Colonic mucosa (tissue), 4 donors: ENCODE measurements at regions not wholly inside any gene's neighbourhood (a gene's known extent, or its start where the extent isn't known, plus 50 kb on each side); places are given as distances from the start of the nearest gene placed in this dataset.

ENCODE experiments used
- DNase-seq: peaks from one replicate; pipeline ENCODE4 v3.0.0-alpha.2; 2020
- H3K27ac ChIP-seq: fragments of 200-600 bp; one replicate; pipeline ENCODE4 v1.8.0; 2021
- H3K27me3 ChIP-seq: fragments of 200-600 bp; one replicate; pipeline ENCODE4 v1.8.0; 2021
- H3K36me3 ChIP-seq: fragments of 200-600 bp; one replicate; pipeline ENCODE4 v1.8.0; 2021
- H3K4me1 ChIP-seq: fragments of 200-600 bp; one replicate; pipeline ENCODE4 v1.8.0; 2021; ENCODE audit warnings: mild to moderate bottlenecking
- H3K4me3 ChIP-seq: fragments of 200-600 bp; one replicate; pipeline ENCODE4 v1.8.0; 2021
- H3K9ac ChIP-seq, 2 donors: one replicate each; pipeline ENCODE4 v1.7.0; 2013; ENCODE audit warnings: control low read depth in 2 of 2, low read depth in 2 of 2, low read length in 2 of 2
- H3K9me3 ChIP-seq: fragments of 200-600 bp; one replicate; pipeline ENCODE4 v1.8.0; 2021
- intact Hi-C: fragments of 100-400 bp; cut with DNase I; formaldehyde crosslinking; loops from one replicate; pipeline ENCODE4 v1.14.1; 2022
- TF ChIP-seq, protein P1 (sequence below): fragments of 200-600 bp; IDR thresholded peaks from one replicate; pipeline ENCODE4 v1.8.0; 2022; ENCODE audit warnings: antibody characterized with exemption, mild to moderate bottlenecking
- donor health status: healthy.
- donor health status: DM: no; HTN: no; CAD: no.
- donor health status: DM: no; HTN: no; CAD: no.

DNA sequence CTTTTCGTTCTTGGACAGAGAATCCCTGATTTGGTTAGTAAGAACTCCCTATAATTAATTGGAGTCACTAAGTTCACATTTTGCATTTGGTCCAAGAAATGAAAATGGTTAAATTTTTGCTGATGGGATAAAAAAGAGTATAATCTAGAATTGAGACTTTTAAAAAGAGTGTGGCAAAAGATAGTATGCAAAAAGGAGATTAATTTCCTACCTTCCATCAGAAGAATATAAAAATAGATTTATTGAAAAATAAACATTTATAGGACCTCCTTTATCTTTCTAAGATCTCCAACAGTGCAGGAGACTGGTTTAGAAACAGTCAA lies 105.5 kb upstream of the EEF1E1 start:
- no peak for DNase-seq
- Histone ChIP-seq H3K9me3 (no peaks in the 10 kb centered on the region), H3K4me3 (no peak overlapping the region), H3K4me1 (no peaks in the 10 kb centered on the region), H3K27me3 (no peaks in the 10 kb centered on the region), H3K36me3 (no peaks in the 10 kb centered on the region), H3K9ac (no peak overlapping the region), H3K27ac (no peak overlapping the region)
- TF ChIP-seq, protein P1, sequence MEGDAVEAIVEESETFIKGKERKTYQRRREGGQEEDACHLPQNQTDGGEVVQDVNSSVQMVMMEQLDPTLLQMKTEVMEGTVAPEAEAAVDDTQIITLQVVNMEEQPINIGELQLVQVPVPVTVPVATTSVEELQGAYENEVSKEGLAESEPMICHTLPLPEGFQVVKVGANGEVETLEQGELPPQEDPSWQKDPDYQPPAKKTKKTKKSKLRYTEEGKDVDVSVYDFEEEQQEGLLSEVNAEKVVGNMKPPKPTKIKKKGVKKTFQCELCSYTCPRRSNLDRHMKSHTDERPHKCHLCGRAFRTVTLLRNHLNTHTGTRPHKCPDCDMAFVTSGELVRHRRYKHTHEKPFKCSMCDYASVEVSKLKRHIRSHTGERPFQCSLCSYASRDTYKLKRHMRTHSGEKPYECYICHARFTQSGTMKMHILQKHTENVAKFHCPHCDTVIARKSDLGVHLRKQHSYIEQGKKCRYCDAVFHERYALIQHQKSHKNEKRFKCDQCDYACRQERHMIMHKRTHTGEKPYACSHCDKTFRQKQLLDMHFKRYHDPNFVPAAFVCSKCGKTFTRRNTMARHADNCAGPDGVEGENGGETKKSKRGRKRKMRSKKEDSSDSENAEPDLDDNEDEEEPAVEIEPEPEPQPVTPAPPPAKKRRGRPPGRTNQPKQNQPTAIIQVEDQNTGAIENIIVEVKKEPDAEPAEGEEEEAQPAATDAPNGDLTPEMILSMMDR, result no peak
- intact Hi-C loops, result no loop called here

DNA sequence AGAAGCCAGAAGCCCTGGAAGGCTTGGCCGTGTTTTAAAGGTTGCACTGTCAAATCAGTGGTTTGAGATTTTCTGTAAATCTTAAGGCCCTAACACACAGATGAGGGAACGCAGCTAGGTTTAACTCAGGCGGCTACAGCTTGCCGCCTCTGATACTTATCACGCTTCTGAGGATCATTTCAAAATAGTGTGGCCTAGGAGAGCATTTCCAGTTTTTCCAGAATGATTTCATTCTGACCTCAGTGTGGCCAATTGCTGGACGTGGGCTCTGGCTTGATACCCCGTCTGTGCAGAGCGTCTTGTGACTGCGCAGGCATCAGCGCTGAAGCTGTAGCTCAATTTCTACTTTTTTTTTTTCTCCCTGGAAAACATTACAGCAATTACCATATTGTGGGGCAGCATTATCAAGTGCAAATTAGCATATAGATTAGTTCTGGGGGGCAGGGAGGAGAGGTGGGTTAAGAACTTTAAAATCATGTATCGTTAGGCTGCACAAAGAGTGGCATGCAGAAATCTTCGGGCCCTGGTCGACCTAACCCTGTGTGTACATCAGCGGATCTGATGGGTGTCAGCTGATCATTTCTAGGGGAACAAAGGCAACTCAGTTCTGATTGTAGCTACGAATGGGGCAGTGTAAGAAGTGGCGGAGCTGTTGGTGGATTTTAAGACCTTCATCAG lies 105.0 kb upstream of the EEF1E1 start:
- H3K9ac ChIP-seq, result no peak overlapping the region
- TF ChIP-seq, protein P1, result no peak
- no peaks in the 10 kb centered on the region for H3K9me3 ChIP-seq
- no peaks in the 10 kb centered on the region for H3K4me1 ChIP-seq
- no peaks in the 10 kb centered on the region for H3K36me3 ChIP-seq
- intact Hi-C loops, result no loop called here
- H3K27ac ChIP-seq, result no peak overlapping the region
- no peak overlapping the region for H3K4me3 ChIP-seq
- no peak for DNase-seq
- H3K27me3 ChIP-seq, result no peaks in the 10 kb centered on the region

DNA sequence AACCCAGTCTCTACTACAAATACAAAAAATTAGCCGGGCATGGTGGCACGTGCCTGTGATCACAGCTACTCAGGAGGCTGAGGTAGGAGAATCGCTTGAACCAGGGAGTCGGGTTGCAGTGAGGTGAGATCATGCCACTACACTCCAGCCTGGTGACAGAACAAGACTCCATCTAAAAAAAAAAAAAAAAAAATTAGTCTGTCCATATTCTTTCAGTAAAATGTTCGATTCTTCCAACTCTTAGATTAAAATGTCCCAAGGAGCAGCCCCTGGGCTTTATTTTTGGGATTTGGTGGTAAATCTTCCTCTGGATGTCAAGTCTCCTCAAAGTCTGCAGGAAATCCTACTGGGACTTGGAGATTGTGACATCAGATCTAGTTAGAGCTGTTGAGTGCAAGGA lies 101.0 kb upstream of the EEF1E1 start:
- intact Hi-C loops, result no loop called here
- TF ChIP-seq, protein P1, result no peak
- no peak overlapping the region for H3K4me3 ChIP-seq
- H3K9me3 ChIP-seq, result no peaks in the 10 kb centered on the region
- no peaks in the 10 kb centered on the region for H3K27me3 ChIP-seq
- no peak overlapping the region for H3K9ac ChIP-seq
- no peaks in the 10 kb centered on the region for H3K4me1 ChIP-seq
- H3K27ac ChIP-seq, result no peak overlapping the region
- H3K36me3 ChIP-seq, result no peaks in the 10 kb centered on the region
- DNase-seq, result no peak

DNA sequence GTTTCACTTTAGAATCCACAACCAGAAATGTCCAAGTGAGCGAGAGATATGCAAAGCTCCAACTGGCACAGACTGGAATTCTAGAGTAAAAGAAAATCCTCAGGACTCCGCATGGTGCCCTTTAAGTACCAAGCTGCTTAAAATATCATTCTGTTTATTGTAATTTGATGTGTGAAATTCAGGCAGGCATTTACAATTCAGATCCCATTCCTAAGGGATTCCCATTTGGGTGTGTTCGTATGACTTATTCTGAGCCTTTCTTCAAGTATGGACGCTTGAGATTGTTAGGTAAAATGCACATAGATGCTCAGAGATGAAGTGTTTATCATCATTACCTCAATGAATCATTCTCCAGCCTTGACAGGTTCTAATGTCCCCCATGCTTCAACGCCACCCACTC lies 99.3 kb upstream of the EEF1E1 start:
- no peak for DNase-seq
- H3K27me3 ChIP-seq, result no peaks in the 10 kb centered on the region
- H3K4me1 ChIP-seq, result no peaks in the 10 kb centered on the region
- TF ChIP-seq, protein P1, result no peak
- H3K36me3 ChIP-seq, result no peaks in the 10 kb centered on the region
- intact Hi-C loops, result no loop called here
- H3K9ac ChIP-seq, result no peak overlapping the region
- no peak overlapping the region for H3K4me3 ChIP-seq
- no peak overlapping the region for H3K27ac ChIP-seq
- no peaks in the 10 kb centered on the region for H3K9me3 ChIP-seq

DNA sequence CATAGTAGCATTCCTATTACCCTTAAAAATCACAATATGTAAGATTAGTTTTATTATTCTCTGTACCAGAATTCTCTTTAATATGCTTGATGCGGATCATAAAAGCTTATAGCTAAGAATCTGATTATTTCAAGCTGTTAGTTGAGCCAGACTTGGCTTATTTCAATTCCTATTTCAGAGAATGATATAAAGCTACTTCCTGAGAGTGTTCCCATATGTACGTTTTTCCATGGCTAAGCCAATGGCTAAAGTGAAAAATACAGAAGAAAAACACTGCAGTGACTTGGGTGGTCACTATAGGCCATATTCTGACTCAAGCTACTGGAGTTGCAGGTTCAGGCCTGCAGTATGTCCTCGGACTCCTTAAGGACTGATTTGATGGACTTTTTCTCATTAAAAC lies 97.9 kb upstream of the EEF1E1 start:
- intact Hi-C loops, result no loop called here
- no peak overlapping the region for H3K9ac ChIP-seq
- no peaks in the 10 kb centered on the region for H3K4me1 ChIP-seq
- H3K4me3 ChIP-seq, result no peak overlapping the region
- DNase-seq, result no peak
- H3K27me3 ChIP-seq, result no peaks in the 10 kb centered on the region
- TF ChIP-seq, protein P1, result no peak
- no peaks in the 10 kb centered on the region for H3K36me3 ChIP-seq
- no peak overlapping the region for H3K27ac ChIP-seq
- no peaks in the 10 kb centered on the region for H3K9me3 ChIP-seq

DNA sequence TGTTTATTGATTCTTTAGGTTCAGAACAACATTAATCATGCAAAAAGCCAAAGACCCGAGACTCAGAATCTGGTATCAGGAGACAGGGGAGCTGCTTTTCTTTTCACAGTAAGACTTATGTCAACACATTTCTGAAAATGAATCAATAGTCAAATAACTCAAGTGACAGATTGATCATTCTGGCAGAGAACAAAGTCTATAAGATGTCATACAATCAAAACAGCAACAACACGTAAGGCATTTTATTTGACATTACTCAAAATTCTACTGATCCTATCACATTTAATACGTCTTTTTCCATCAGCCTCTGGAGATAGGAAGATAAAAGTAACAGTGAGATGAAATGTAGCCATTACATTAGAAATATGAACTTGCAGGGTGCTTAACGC lies 93.4 kb upstream of the EEF1E1 start:
- Histone ChIP-seq H3K27ac (no peak overlapping the region), H3K9ac (no peak overlapping the region), H3K36me3 (no peaks in the 10 kb centered on the region), H3K9me3 (no peaks in the 10 kb centered on the region), H3K4me3 (no peak overlapping the region), H3K27me3 (no peaks in the 10 kb centered on the region), H3K4me1 (no peaks in the 10 kb centered on the region)
- DNase-seq, result no peak
- intact Hi-C loops, result no loop called here
- TF ChIP-seq, protein P1, result no peak
